HG03045 (cell line): ENCODE measurements at regions not wholly inside any gene's neighbourhood (a gene's known extent, or its start where the extent isn't known, plus 50 kb on each side); places are given as distances from the start of the nearest gene placed in this dataset.
"Not testable (repeated sequence)": the region's sequence is repeated elsewhere in the genome, so short reads cannot be mapped to it uniquely, and the experiment has no call there.

Source experiments
- ATAC-seq: cut with Tn5 transposase; IDR thresholded peaks from one replicate; pipeline ENCODE4 v1.9.1; 2021; ENCODE audit warnings: mild to moderate bottlenecking, moderate library complexity; ENCODE audit not compliant: unreplicated experiment

DNA sequence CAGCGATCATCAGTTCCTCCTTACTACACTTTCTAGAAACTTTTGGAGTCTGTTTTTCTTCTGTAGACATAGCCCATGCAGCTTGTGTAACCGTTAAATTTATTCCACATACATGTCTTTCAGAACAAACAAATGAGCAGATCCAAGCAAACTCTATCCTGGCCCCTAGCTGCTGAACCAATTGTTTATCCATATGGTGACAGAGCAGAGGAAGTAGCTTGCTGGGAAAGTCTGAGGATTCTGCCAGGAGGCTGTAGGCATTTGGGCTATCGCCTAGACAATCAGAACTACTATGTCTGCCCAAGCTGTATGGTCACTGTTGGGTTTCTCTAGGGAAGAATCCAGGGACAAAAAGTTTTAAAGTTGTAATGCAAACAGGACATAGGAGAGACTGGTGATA lies 343.7 kb downstream of the SPRY2 start:
- no peak for ATAC-seq

GRCh38 chr13:79995334-79995733 lies 345.6 kb downstream of the SPRY2 start:
- ATAC-seq = no peak

- no peak for ATAC-seq
Measured at GRCh38 chr13:79992111-79992510, 348.8 kb downstream of the SPRY2 start.

- ATAC-seq = no peak
Measured at GRCh38 chr13:79990048-79990447, 350.9 kb downstream of the SPRY2 start.

DNA sequence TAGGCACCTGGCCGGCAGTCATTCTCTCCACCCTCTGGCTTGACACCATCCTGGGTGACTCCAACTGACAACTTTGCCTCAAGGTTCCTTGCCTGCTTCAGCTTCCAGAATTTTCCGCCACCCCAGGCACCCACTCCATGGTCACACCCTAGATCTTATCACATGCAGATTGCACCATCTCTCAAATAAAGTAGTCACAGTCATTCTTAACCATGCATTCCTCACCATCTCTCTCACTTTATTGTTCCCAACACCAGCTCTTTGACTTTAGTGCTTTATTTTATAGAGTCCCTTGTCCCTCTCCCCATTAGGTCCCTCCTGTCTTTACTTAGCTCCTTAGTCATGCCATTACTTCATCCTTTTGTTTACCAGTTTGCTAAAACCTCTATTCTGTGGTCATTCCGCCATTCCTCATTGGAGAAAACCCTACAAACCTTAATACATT lies 351.7 kb downstream of the SPRY2 start:
- ATAC-seq = no peak

GRCh38 chr13:79988573-79988972 lies 352.4 kb downstream of the SPRY2 start:
- no peak for ATAC-seq

DNA sequence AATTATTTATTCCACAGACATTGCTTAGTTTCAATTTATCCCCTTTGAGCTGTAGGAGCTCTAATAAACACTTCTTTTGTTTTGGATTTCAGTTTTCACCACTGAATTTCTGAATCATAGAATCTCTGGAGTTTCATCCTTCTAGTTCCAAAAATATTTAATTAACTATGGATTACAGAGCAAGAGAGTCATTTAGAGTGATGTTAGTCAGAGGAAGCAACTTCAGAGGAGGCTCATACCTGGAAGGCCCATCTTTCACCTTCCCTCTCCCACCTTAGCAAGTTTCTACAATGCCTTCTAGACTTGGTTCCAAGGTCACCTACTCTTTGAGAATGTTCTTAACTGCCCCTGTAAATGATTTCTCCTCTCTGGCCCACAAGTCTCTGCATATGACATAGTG lies 353.2 kb downstream of the SPRY2 start:
- no peak for ATAC-seq

DNA sequence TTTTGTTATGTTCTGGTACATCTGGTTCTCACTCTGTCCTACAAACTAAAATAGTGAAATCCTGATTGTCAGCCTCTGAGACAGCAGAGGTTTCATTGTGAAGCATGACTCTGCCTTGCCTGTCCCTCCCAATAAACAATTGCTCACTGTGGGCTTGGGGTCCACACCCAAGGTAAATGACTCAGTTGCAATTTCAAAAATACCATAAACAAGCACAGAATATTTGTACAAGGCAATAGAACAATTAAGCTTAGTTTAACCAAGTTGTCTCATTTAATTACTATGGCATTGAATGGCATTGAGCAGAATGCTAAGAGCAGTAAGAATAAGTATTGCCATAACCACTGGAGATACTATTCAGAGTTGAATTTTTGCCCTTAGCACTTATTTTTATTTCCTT lies 353.6 kb downstream of the SPRY2 start:
- ATAC-seq = no peak

GRCh38 chr13:79986890-79987289 lies 354.0 kb downstream of the SPRY2 start:
- no peak for ATAC-seq

GRCh38 chr13:79974935-79975650 lies 365.8 kb downstream of the SPRY2 start:
- not testable (repeated sequence) for ATAC-seq

GRCh38 chr13:79973533-79973963 lies 367.4 kb downstream of the SPRY2 start:
- peak; percentile 59 for ATAC-seq

GRCh38 chr13:79972066-79972569 lies 368.8 kb downstream of the SPRY2 start:
- no peak for ATAC-seq

DNA sequence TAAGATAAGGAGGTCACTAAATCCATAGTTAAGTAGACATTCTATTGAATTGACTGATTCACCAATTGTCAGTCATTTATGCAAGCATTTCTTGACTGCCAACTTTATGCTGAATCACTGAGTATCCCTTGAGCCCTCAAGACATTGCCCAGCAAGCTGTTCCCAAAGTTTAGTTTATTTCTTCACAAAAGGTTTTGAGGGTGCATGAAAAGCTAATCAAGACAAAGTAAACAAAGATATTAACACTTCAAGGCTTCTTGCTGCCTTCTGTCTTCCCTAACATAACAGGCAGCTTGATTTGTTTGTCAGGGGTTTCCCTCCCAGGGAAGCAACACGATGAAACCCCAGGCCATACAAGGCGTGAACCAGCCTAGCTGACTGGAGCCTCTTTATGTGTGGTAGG lies 374.4 kb downstream of the SPRY2 start:
- no peak for ATAC-seq

GRCh38 chr13:79966059-79966458 lies 374.9 kb downstream of the SPRY2 start:
- ATAC-seq = no peak

DNA sequence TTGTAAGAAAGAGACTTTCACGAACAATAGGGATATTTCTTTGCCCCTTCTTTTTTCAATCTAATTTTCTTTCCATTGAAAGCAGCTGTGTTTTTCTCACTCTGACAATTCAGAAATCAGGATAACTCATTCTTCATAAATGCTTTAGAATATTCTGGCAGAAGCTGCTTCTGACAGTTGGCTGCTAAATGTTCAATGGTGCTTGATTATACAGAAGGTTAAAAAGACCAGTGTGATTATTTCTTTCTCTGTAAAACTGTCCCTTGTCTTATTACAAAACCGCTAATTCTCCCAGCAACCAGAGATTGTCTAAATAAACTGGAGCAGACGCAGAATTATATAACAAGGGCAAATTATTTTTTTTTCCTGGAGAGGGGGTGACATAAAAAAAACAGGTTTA lies 394.4 kb downstream of the SPRY2 start:
- ATAC-seq = no peak

DNA sequence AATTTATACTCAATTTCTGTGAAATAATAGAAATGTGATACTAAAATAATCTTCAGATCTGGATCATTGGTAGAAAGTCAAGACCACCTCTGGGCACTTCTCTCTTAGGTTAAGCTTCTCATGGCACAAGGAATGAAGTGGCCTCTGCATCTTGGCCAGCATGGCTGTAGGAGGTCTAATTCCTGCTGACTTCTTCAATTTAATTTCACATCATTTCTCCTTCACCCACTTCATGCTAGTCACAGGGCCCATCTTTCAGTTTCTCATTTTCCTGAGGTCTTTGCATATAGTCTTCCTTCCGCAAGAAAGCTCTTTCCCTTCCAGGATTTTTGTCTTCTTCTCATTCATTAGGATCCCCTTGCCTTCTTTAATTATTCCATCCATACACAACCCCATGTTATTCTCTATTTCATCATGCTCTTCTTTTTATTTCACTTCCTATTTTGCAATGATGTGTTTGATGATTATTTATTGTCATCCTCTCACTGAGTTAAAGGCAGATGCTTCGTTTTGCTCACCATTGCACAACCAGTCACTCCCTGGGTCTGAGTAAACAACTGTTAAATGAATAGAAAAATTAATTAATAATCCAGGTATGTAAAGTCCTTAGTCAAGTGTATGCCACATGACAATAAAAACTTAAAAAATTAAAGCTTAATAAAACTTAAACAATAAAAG lies 397.4 kb downstream of the SPRY2 start:
- no peak for ATAC-seq

GRCh38 chr13:79941752-79942151 lies 399.2 kb downstream of the SPRY2 start:
- no peak for ATAC-seq

- ATAC-seq = no peak
Measured at GRCh38 chr13:79939689-79940088, 401.2 kb downstream of the SPRY2 start.

DNA sequence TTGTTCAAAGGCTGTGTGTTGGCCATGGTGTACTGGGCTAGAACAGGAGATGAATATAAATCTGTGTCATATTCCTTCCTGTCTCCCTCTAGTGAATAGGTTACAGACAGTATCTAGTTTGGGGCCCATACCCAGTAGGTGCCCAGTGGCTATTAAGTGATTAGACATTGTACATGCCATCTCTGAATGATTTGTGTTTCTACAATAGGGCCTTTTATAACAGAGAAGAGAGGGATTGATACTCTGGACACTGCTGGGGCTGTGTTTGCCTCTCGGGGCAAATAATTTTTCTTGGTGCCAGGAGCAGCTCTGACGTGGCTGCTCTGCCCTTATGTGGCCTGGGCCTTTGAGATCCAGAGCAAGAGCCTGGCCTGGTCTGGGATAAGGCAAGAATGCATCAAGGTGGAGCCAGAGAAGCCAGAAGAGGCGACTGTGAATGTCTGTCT lies 403.1 kb downstream of the SPRY2 start:
- ATAC-seq = no peak

- no peak for ATAC-seq
Measured at GRCh38 chr13:79937311-79937710, 403.6 kb downstream of the SPRY2 start.

- ATAC-seq = no peak
Measured at GRCh38 chr13:79936368-79937136, 404.4 kb downstream of the SPRY2 start.
